ENCODE measurements at regions not wholly inside any gene's neighbourhood (a gene's known extent, or its start where the extent isn't known, plus 50 kb on each side); places are given as distances from the start of the nearest gene placed in this dataset.

- TF ChIP-seq ZNF792 (CRISPR knock-in tag; IDR thresholded peaks at IDR 0.05) (no peak), SMAD1 (CRISPR knock-in tag; IDR thresholded peaks at IDR 0.05; ENCODE audit: borderline replicate concordance, low read depth) (no peak), IKZF1 (IDR thresholded peaks at IDR 0.05) (no peak), HDAC6 (IDR thresholded peaks at IDR 0.05; ENCODE audit: low read depth, low read length) (no peak), KDM5B (CRISPR knock-in tag; IDR thresholded peaks at IDR 0.05; ENCODE audit: borderline replicate concordance) (no peak), ATF2 (CRISPR knock-in tag; IDR thresholded peaks at IDR 0.05) (no peak), POLR2A (IDR thresholded peaks at IDR 0.05; ENCODE audit: insufficient read depth in 1 of 2, low read depth in 2 of 2, low read length in 2 of 2) (no peak), ZBTB43 (CRISPR knock-in tag; conservative IDR thresholded peaks at IDR 0.05) (no peak)
Measured at GRCh38 chr2:176725873-176726645, 456.8 kb downstream of the MTX2 start.

All from HepG2 (cell line).